ENCODE measurements at regions not wholly inside any gene's neighbourhood (a gene's known extent, or its start where the extent isn't known, plus 50 kb on each side); places are given as distances from the start of the nearest gene placed in this dataset.

DNA sequence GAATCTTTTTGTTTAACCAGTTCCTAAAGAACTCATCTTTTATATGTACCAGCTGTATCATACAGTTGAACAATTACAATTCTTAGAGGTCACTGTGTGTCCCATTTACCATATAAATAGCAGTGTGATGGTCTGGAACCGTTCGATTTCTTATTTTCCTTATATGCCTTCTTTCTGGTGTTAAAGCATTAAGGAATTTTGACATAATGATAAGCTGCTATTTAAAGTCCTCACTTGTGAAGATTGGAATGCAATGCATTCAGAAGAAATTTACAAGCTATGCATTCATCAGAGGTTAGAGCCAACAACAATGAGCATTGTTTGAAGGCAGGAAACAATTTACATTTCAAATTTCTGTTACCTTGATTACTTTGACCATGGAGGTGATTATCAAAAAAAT lies 80.0 kb upstream of the PRICKLE1 start:
- no peak for DNase-seq (ENCODE audit: low read depth)
- TF ChIP-seq, protein P1, sequence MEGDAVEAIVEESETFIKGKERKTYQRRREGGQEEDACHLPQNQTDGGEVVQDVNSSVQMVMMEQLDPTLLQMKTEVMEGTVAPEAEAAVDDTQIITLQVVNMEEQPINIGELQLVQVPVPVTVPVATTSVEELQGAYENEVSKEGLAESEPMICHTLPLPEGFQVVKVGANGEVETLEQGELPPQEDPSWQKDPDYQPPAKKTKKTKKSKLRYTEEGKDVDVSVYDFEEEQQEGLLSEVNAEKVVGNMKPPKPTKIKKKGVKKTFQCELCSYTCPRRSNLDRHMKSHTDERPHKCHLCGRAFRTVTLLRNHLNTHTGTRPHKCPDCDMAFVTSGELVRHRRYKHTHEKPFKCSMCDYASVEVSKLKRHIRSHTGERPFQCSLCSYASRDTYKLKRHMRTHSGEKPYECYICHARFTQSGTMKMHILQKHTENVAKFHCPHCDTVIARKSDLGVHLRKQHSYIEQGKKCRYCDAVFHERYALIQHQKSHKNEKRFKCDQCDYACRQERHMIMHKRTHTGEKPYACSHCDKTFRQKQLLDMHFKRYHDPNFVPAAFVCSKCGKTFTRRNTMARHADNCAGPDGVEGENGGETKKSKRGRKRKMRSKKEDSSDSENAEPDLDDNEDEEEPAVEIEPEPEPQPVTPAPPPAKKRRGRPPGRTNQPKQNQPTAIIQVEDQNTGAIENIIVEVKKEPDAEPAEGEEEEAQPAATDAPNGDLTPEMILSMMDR (IDR thresholded peaks at IDR 0.05; ENCODE audit: control insufficient read depth, insufficient read depth, low read depth, low read length, missing control alignments) = no peak
- H3K4me3 ChIP-seq (ENCODE audit: control insufficient read depth, low read depth, low read length) = no peak overlapping the region

DNA sequence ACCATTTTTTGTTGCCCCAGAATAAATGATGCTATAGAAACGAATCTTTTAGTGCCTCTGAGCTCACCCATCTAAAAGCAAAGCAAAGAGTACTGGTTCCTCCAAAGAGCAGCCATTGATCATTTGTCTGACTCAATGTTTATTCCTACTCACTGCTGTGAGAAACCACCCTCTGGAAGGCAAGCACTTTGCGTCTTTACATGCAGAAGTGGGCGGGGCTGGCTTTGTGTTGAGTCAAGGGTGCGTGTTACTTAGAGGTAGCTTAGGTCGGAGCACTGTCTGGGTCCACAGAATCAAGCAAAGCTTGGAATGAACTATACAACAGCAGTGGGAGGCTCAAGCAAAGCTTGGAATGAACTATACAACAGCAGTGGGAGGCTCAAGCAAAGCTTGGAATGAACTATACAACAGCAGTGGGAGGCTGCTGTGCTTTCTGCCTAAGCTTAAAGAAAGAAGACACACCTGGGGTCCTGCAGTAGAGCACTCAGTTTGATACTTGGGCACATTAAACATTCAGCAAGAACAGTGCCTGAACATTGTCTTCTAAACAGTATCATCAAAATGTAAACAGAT lies 77.2 kb upstream of the PRICKLE1 start:
- no peak overlapping the region for H3K4me3 ChIP-seq (ENCODE audit: control insufficient read depth, low read depth, low read length)
- no peak for DNase-seq (ENCODE audit: low read depth)
- TF ChIP-seq, protein P1 (IDR thresholded peaks at IDR 0.05; ENCODE audit: control insufficient read depth, insufficient read depth, low read depth, low read length, missing control alignments) = no peak

DNA sequence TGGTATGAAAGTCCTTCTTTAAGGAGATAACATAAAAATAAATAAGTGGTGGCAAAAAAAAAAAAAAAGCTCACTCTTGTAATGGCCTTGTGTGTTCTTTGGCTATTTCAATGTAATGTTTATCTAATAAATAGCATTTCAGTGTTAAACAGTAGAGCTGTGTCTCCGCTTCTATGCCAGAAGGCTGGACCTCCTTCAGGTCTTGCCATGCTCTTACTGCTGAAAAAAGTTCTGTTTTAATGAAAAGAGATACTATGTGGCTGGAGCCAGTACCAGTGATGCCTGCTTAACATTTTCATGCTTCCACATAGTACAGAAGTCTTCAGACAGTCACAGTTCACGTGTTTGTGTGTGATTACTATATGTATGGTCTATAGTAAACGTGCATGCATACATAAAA lies 74.1 kb upstream of the PRICKLE1 start:
- no peak for DNase-seq (ENCODE audit: low read depth)
- H3K4me3 ChIP-seq (ENCODE audit: control insufficient read depth, low read depth, low read length) = no peak overlapping the region
- TF ChIP-seq, protein P1 (IDR thresholded peaks at IDR 0.05; ENCODE audit: control insufficient read depth, insufficient read depth, low read depth, low read length, missing control alignments) = no peak

DNA sequence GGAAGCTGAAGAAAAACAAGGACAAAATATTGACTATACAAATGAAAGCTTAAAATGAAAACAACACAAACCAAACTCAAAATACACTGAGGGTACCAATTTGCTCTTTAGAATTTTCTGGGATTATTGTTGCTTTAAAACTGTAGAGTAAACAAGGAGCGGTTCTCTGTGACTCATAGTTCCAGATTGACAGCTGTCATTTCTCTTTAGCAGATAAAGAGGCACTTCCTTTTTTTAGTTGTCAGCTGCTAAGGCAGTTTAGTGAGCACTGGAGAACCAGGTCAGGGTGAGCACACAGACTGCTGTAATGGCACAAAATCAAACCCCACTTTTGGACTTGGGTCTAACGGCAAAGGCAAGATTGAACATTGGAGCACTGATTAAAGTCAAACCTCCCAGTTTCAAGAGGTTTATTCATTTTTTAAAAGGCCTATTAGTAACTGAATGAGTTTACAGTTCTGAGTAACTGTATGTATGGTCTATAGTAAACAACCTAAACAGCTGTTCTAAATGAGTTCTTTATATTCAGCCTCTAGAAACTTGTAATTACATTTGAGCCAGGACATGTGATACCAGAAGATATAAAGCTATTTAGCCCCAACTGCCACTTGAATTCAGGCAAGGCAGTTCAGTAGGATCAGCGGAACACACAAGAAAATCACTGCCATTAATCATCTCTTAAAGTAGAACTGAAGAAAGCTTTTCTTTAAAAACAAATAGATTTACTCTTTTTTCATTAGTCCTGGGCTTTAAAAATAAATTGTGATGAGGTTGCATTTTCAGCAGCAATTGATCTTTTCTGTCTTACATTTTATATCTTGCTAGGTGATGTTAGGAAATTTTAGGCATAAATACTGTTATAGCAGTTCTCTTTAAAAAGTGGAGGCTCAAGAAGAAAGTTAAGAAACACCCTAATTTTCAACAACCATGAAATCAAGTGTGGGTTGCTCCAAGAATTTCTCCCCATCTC lies 71.7 kb upstream of the PRICKLE1 start:
- no peak for DNase-seq (ENCODE audit: low read depth)
- H3K4me3 ChIP-seq (ENCODE audit: control insufficient read depth, low read depth, low read length) = no peak overlapping the region
- TF ChIP-seq, protein P1 (IDR thresholded peaks at IDR 0.05; ENCODE audit: control insufficient read depth, insufficient read depth, low read depth, low read length, missing control alignments) = no peak

DNA sequence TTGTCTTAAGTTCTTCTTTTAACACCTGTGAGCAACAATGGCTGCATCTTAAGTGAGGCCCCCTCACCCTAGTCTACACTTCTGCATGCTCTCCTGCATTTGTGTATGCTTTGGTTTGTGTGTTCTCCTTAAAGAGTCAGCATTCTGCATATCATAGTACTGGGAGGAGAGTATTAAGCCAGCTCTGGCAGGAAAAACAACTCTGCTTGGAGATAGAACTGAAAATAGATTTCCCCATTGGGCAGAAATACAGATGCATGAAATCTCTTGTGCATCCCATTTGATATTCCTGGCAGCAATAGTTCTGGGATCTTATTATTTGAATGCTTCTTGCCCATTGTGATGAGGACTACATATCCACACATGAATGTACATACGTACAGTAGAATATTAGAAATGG lies 70.6 kb upstream of the PRICKLE1 start:
- TF ChIP-seq, protein P1 (IDR thresholded peaks at IDR 0.05; ENCODE audit: control insufficient read depth, insufficient read depth, low read depth, low read length, missing control alignments) = no peak
- H3K4me3 ChIP-seq (ENCODE audit: control insufficient read depth, low read depth, low read length) = no peak overlapping the region
- DNase-seq (ENCODE audit: low read depth) = no peak

DNA sequence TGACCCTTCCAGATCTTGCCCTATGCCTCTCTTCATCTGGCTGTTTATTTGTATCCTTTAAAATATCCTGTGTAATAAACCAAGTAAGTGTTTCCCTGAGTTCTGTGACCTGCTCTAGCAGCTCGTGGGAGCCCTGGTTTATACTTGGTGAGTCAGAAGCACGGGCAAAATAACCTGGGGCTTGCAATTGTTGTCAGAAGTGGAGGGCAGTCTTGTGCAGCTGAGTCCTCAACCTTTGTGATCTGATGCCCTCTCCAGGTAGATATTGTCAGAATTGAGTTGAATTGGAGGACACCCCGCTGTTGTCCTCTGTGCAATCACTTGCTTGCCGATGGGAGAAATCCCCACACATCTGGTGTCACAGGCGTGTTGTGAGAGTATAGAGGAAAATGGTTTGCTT lies 62.5 kb upstream of the PRICKLE1 start:
- no peak for DNase-seq (ENCODE audit: low read depth)
- TF ChIP-seq, protein P1 (IDR thresholded peaks at IDR 0.05; ENCODE audit: control insufficient read depth, insufficient read depth, low read depth, low read length, missing control alignments) = no peak
- H3K4me3 ChIP-seq (ENCODE audit: control insufficient read depth, low read depth, low read length) = no peak overlapping the region

Measured in AG09309 (cell line).